ENCODE measurements at regions not wholly inside any gene's neighbourhood (a gene's known extent, or its start where the extent isn't known, plus 50 kb on each side); places are given as distances from the start of the nearest gene placed in this dataset.

GRCh38 chr1:22371408-22371807, 80.2 kb upstream of the ZBTB40 start:
- no peak for TF ChIP-seq CTCF (IDR thresholded peaks at IDR 0.05)
- Histone ChIP-seq H3K36me3 (replicated peaks in 1 of 2; ENCODE audit: control insufficient read depth in 1 of 2, insufficient read depth in 2 of 2, low read length in 2 of 2) (no peaks in the 10 kb centered on the region), H4K20me1 (ENCODE audit: insufficient read depth, low read length) (no peaks in the 10 kb centered on the region), H3K79me2 (ENCODE audit: insufficient read depth, low read length) (no peaks in the 10 kb centered on the region), H2AFZ (ENCODE audit: insufficient read depth, low read depth, low read length, poor library complexity, severe bottlenecking) (no peak overlapping the region), H3K4me3 (replicated peaks in 1 of 3; ENCODE audit: low read depth in 2 of 3, low read length in 3 of 3) (no peak overlapping the region), H3K27ac (ENCODE audit: low read depth in 1 of 2, low read length in 2 of 2) (no peak overlapping the region), H3K4me2 (replicated peaks; ENCODE audit: extremely low read depth, low read length, poor library complexity, severe bottlenecking) (no peak overlapping the region), H3K4me1 (ENCODE audit: control insufficient read depth in 1 of 2, insufficient read depth in 2 of 2, low read length in 2 of 2) (no peaks in the 10 kb centered on the region), H3K27me3 (ENCODE audit: control insufficient read depth in 2 of 2, insufficient read depth in 2 of 2, low read length in 2 of 2) (no peaks in the 10 kb centered on the region), H3K9me3 (replicated peaks in 1 of 2; ENCODE audit: control insufficient read depth in 1 of 2, insufficient read depth in 1 of 2, low read length in 2 of 2) (no peaks in the 10 kb centered on the region), H3K9ac (ENCODE audit: insufficient read depth, low read length, poor library complexity, severe bottlenecking) (no peak overlapping the region)
- Mint-ChIP-seq H3K9me3 (peaks cover 0 to 7% (median 0%) of the 10 kb centered on the region in 7 donors), H3K27ac (no peak overlapping the region), H3K4me3 (no peak overlapping the region), H3K27me3 (ENCODE audit: low read depth in 3 of 3) (peaks cover 8 to 17% (median 14%) of the 10 kb centered on the region in 3 donors), H3K36me3 (no peaks in the 10 kb centered on the region), H3K4me1 (no peaks in the 10 kb centered on the region)
- 100% methylated on average over 1 of the region's 5 CpGs for WGBS (ENCODE audit: insufficient coverage)
- DNase-seq = no peak
- intact Hi-C loops (cut with micrococcal nuclease) = no loop called here

DNA sequence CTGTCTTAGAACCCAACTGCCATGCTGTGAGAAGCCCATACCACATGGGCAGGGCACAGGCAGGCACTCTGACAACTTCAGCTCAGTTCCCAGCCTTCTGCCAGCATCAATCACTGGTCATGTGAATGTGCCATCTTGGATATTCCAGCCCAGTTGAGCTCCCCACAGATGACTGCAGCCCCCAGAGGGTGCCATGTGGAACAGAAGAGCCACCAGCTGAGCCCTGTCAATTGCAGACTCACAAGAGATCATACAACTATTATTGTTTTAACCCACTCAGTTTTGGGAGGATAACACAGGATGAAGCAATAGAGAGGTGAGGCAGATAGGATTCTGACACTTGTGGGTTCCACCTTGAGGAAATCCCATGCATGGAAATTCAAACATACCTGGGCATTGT, 78.4 kb upstream of the ZBTB40 start:
- Mint-ChIP-seq H3K4me3 (no peak overlapping the region), H3K27me3 (ENCODE audit: low read depth in 3 of 3) (peaks cover 8 to 17% (median 14%) of the 10 kb centered on the region in 3 donors), H3K27ac (no peak overlapping the region), H3K9me3 (peaks cover 0 to 7% (median 0%) of the 10 kb centered on the region in 7 donors), H3K36me3 (no peaks in the 10 kb centered on the region), H3K4me1 (no peaks in the 10 kb centered on the region)
- H3K36me3 ChIP-seq (replicated peaks in 1 of 2; ENCODE audit: control insufficient read depth in 1 of 2, insufficient read depth in 2 of 2, low read length in 2 of 2) = no peaks in the 10 kb centered on the region
- H3K27ac ChIP-seq (ENCODE audit: low read depth in 1 of 2, low read length in 2 of 2) = no peak overlapping the region
- H3K79me2 ChIP-seq (ENCODE audit: insufficient read depth, low read length) = no peaks in the 10 kb centered on the region
- intact Hi-C loops (cut with micrococcal nuclease) = no loop called here
- TF ChIP-seq CTCF (IDR thresholded peaks at IDR 0.05) = no peak
- H3K4me3 ChIP-seq (replicated peaks in 1 of 3; ENCODE audit: low read depth in 2 of 3, low read length in 3 of 3) = no peak overlapping the region
- no peaks in the 10 kb centered on the region for H3K4me1 ChIP-seq (ENCODE audit: control insufficient read depth in 1 of 2, insufficient read depth in 2 of 2, low read length in 2 of 2)
- H3K9ac ChIP-seq (ENCODE audit: insufficient read depth, low read length, poor library complexity, severe bottlenecking) = no peak overlapping the region
- no peak overlapping the region for H2AFZ ChIP-seq (ENCODE audit: insufficient read depth, low read depth, low read length, poor library complexity, severe bottlenecking)
- H3K27me3 ChIP-seq (ENCODE audit: control insufficient read depth in 2 of 2, insufficient read depth in 2 of 2, low read length in 2 of 2) = no peaks in the 10 kb centered on the region
- no peak overlapping the region for H3K4me2 ChIP-seq (replicated peaks; ENCODE audit: extremely low read depth, low read length, poor library complexity, severe bottlenecking)
- H3K9me3 ChIP-seq (replicated peaks in 1 of 2; ENCODE audit: control insufficient read depth in 1 of 2, insufficient read depth in 1 of 2, low read length in 2 of 2) = no peaks in the 10 kb centered on the region
- no peaks in the 10 kb centered on the region for H4K20me1 ChIP-seq (ENCODE audit: insufficient read depth, low read length)
- no peak for DNase-seq

Measured in CD14-positive monocyte (primary cell).